AG09309 (cell line): ENCODE measurements at regions not wholly inside any gene's neighbourhood (a gene's known extent, or its start where the extent isn't known, plus 50 kb on each side); places are given as distances from the start of the nearest gene placed in this dataset.
A peak's percentile ranks its signal among the peaks of the same experiment; 100 is the strongest.

ENCODE experiments used
- DNase-seq: peaks from one replicate; pipeline ENCODE4 v3.0.0-alpha.2; 2010; ENCODE audit warnings: low read depth
- H3K4me3 ChIP-seq: 2 replicates; pipeline ENCODE4 v1.5.1; 2011; ENCODE audit warnings: mild to moderate bottlenecking, low read depth, low read length, moderate library complexity; ENCODE audit not compliant: control insufficient read depth
- CTCF ChIP-seq: IDR thresholded peaks from 2 replicates; pipeline ENCODE4 v1.5.1; 2011; ENCODE audit warnings: mild to moderate bottlenecking, low read depth, low read length, inconsistent platforms; ENCODE audit not compliant: insufficient read depth, control insufficient read depth; ENCODE audit errors: missing control alignments

GRCh38 chr2:222797261-222797660 lies 63.6 kb upstream of the ACSL3 start:
- H3K4me3 ChIP-seq, result no peak overlapping the region
- peak; percentile 45 for TF ChIP-seq CTCF
- peak; percentile 23 for DNase-seq

GRCh38 chr2:222797871-222798270 lies 63.0 kb upstream of the ACSL3 start:
- H3K4me3 ChIP-seq, result no peak overlapping the region
- no peak for DNase-seq
- no peak for TF ChIP-seq CTCF

- H3K4me3 ChIP-seq, result no peak overlapping the region
- no peak for DNase-seq
- TF ChIP-seq CTCF, result no peak
Measured at GRCh38 chr2:222798528-222798927, 62.3 kb upstream of the ACSL3 start.

- no peak overlapping the region for H3K4me3 ChIP-seq
- TF ChIP-seq CTCF, result no peak
- DNase-seq, result no peak
Measured at GRCh38 chr2:222799262-222799918, 61.4 kb upstream of the ACSL3 start.

- TF ChIP-seq CTCF, result no peak
- no peak overlapping the region for H3K4me3 ChIP-seq
- DNase-seq, result no peak
Measured at GRCh38 chr2:222802514-222803196, 58.2 kb upstream of the ACSL3 start.

- no peak for DNase-seq
- no peak overlapping the region for H3K4me3 ChIP-seq
- no peak for TF ChIP-seq CTCF
Measured at GRCh38 chr2:222804351-222804750, 56.5 kb upstream of the ACSL3 start.
